ENCODE measurements at regions not wholly inside any gene's neighbourhood (a gene's known extent, or its start where the extent isn't known, plus 50 kb on each side); places are given as distances from the start of the nearest gene placed in this dataset.

DNA sequence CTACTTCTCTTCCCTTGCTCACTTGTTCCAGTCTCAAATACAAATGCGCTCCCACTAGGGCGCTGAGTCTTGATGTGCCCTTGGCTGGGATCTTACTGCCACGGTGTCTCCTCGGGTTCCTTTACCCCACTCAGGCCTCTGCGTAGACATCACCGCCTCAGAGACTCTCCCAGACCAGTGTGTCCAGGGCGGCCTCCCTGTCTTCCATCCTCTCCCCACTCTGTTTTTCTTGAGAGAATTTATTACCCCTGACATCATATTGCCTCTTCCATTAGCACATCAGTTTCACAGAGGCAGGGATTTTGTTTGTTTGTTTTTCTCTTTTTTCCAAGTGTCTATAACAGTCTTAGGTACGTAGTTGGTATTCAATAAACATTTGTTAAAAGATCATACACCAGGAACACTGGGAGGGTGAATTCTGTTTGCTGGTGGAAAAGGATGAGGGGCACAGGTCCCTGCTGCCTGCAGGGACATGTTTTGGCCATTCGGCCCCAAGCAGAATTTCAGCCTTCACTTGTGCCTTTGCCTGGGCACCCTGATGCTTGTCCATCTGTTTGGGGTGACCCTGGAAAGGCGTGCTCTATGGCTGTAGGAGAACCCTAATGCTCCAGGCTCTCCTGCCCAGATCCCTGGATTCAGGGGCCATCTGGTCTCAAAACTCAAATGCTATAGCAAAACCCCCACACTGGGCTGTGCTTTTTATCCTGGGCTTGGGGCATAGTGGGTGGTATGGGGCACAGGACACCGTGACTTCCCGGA is 55.0 kb downstream of the RPL37A start:
- POLR2A ChIA-PET, result no interaction called here
- no peak for ATAC-seq
- intact Hi-C loops (cut with DNase I, micrococcal nuclease), result no loop called here
- Mint-ChIP-seq H3K4me3 (no peak overlapping the region), H3K9me3 (ENCODE audit: low read depth) (no peaks in the 10 kb centered on the region), H3K27ac (no peak overlapping the region), H3K27me3 (peaks cover 2% of the 10 kb centered on the region), H3K4me1 (no peaks in the 10 kb centered on the region), H3K36me3 (ENCODE audit: low read depth) (no peaks in the 10 kb centered on the region)
- CTCF ChIA-PET, result no interaction called here
- no peak for DNase-seq

DNA sequence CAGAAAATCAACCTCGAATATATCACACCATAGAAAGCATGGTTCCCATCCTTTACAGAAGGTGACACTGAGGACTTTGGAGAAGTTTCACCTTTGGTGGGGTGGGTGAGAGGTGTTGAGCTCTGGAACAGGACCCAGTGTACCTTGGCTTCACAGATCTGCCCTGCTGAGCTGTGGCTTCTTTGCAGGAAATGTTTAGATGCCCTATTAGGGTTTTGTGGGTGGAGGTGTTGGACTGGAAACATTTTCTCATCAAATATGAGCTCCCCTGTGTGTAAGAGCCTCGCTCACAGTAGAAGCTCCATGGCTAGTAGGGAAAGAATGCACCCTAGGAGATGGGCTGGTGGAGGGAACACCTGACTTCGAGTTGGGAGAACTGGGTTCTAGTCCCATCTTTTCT is 55.6 kb downstream of the RPL37A start:
- DNase-seq, result no peak
- Mint-ChIP-seq H3K27me3 (peaks cover 2% of the 10 kb centered on the region), H3K9me3 (ENCODE audit: low read depth) (no peaks in the 10 kb centered on the region), H3K36me3 (ENCODE audit: low read depth) (no peaks in the 10 kb centered on the region), H3K27ac (no peak overlapping the region), H3K4me3 (no peak overlapping the region), H3K4me1 (no peaks in the 10 kb centered on the region)
- ChIA-PET CTCF (no interaction called here), POLR2A (no interaction called here)
- intact Hi-C loops (cut with DNase I, micrococcal nuclease), result no loop called here
- ATAC-seq, result no peak

DNA sequence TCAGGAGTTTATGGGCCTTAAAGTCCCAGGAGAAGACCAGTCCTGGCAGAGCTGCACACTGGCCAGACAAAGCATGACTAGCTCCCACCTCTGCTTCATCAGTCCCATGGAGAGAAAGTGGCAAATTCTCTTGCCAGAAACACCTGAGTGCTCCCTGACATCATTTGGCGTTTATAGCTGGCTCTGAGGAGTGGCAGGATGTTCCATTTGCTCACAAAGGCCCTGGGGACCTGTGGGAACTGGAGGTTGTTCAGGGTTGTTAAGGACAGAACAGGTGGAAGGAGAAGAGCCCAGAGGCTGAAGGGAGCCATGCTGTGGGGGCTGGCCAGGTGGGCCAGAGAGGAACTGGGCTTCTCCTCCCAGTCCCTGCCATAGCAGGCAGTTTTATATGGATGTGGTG is 56.1 kb downstream of the RPL37A start:
- POLR2A ChIA-PET, result no interaction called here
- Mint-ChIP-seq H3K36me3 (ENCODE audit: low read depth) (no peaks in the 10 kb centered on the region), H3K27ac (no peak overlapping the region), H3K9me3 (ENCODE audit: low read depth) (no peaks in the 10 kb centered on the region), H3K27me3 (peaks cover 1% of the 10 kb centered on the region), H3K4me3 (no peak overlapping the region), H3K4me1 (no peaks in the 10 kb centered on the region)
- intact Hi-C loops (cut with DNase I, micrococcal nuclease), result no loop called here
- CTCF ChIA-PET, result no interaction called here
- ATAC-seq (no peak), DNase-seq (no peak)

GRCh38 chr2:216555274-216555673 is 56.6 kb downstream of the RPL37A start:
- Mint-ChIP-seq H3K36me3 (ENCODE audit: low read depth) (no peaks in the 10 kb centered on the region), H3K9me3 (ENCODE audit: low read depth) (no peaks in the 10 kb centered on the region), H3K27ac (no peak overlapping the region), H3K4me3 (no peak overlapping the region), H3K4me1 (no peaks in the 10 kb centered on the region), H3K27me3 (peaks cover 2% of the 10 kb centered on the region)
- DNase-seq, result no peak
- ChIA-PET POLR2A (no interaction called here), CTCF (no interaction called here)
- intact Hi-C loops (cut with DNase I, micrococcal nuclease), result no loop called here
- ATAC-seq, result no peak

- no peak for ATAC-seq
- H3K27ac Mint-ChIP-seq, result no peak overlapping the region
- DNase-seq, result no peak
- H3K36me3 Mint-ChIP-seq (ENCODE audit: low read depth), result no peaks in the 10 kb centered on the region
- no peaks in the 10 kb centered on the region for H3K4me1 Mint-ChIP-seq
- ChIA-PET POLR2A (no interaction called here), CTCF (no interaction called here)
- peaks cover 5% of the 10 kb centered on the region for H3K27me3 Mint-ChIP-seq
- H3K4me3 Mint-ChIP-seq, result no peak overlapping the region
- H3K9me3 Mint-ChIP-seq (ENCODE audit: low read depth), result no peaks in the 10 kb centered on the region
- intact Hi-C loops (cut with DNase I, micrococcal nuclease), result no loop called here
These were observed 57.6 kb downstream of the RPL37A start for GRCh38 chr2:216556202-216556601.

DNA sequence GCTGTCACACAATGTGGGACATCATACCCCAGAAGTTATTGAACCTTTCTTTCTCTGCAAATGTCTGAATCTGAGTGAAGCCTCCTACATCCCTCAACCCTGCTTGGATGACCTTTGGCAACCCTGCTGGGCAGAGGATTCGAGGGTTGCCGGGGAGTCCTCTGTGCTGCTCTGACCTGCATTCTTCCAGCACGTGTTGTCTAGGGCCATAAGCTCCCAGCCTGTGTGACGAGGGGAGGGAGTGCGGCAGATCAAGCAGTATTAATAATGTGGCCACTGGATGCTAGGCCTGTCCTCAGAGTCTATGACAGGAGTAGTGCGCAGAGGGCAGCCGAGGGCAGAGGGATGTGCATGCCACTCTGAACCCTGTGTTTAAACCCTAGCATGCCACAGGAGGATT is 58.8 kb downstream of the RPL37A start:
- intact Hi-C loops (cut with DNase I, micrococcal nuclease), result no loop called here
- H3K4me3 Mint-ChIP-seq, result no peak overlapping the region
- H3K36me3 Mint-ChIP-seq (ENCODE audit: low read depth), result no peaks in the 10 kb centered on the region
- POLR2A ChIA-PET, result no interaction called here
- CTCF ChIA-PET, result interaction anchor here (1.7 kb wide), 1 partner anchor 39 kb away, joined by 3 read pairs; no protein-coding TSS in a partner anchor
- H3K9me3 Mint-ChIP-seq (ENCODE audit: low read depth), result no peaks in the 10 kb centered on the region
- H3K4me1 Mint-ChIP-seq, result no peaks in the 10 kb centered on the region
- peaks cover 5% of the 10 kb centered on the region for H3K27me3 Mint-ChIP-seq
- no peak overlapping the region for H3K27ac Mint-ChIP-seq
- no peak for ATAC-seq
- no peak for DNase-seq

- ChIA-PET CTCF (interaction anchor here (1.7 kb wide), 1 partner anchor 39 kb away, joined by 3 read pairs; no protein-coding TSS in a partner anchor), POLR2A (no interaction called here)
- ATAC-seq (no peak), DNase-seq (no peak)
- no peak overlapping the region for H3K27ac Mint-ChIP-seq
- intact Hi-C loops (cut with DNase I, micrococcal nuclease), result no loop called here
- no peaks in the 10 kb centered on the region for H3K9me3 Mint-ChIP-seq (ENCODE audit: low read depth)
- H3K36me3 Mint-ChIP-seq (ENCODE audit: low read depth), result no peaks in the 10 kb centered on the region
- H3K4me3 Mint-ChIP-seq, result no peak overlapping the region
- peaks cover 5% of the 10 kb centered on the region for H3K27me3 Mint-ChIP-seq
- H3K4me1 Mint-ChIP-seq, result no peaks in the 10 kb centered on the region
These were observed 59.2 kb downstream of the RPL37A start for GRCh38 chr2:216557820-216558219.

DNA sequence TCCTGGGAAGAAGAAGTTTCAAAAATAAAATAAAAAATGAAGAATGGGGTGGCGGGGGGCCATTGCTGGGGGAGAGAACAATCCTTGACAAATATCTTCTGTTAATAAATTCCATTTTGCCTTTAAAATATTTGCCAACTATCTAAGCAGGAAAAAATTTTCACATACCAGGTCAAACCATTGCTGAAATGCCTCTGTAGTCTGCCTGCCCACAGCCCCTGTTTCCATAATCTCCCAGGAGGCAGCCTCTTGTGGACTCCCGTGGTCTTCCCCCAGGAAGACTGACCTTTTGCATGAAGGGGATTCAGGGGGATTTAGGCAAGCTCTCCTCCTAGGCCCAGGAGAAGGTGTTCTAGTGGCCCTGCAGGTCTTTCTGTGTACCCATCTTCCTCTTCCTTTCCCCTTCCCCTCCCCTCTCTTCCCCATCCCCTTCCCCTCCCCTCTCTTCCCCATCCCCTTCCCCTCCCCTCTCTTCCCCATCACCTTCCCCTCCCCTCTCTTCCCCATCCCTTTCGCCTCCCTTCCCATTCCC is 61.0 kb downstream of the RPL37A start:
- Mint-ChIP-seq H3K4me3 (no peak overlapping the region), H3K27me3 (peaks cover 5% of the 10 kb centered on the region), H3K27ac (no peak overlapping the region), H3K9me3 (ENCODE audit: low read depth) (no peaks in the 10 kb centered on the region), H3K4me1 (no peaks in the 10 kb centered on the region), H3K36me3 (ENCODE audit: low read depth) (no peaks in the 10 kb centered on the region)
- ATAC-seq, result no peak
- intact Hi-C loops (cut with DNase I, micrococcal nuclease), result no loop called here
- ChIA-PET CTCF (no interaction called here), POLR2A (no interaction called here)
- DNase-seq, result no peak

- Mint-ChIP-seq H3K36me3 (ENCODE audit: low read depth) (no peaks in the 10 kb centered on the region), H3K27me3 (peaks cover 5% of the 10 kb centered on the region), H3K4me3 (no peak overlapping the region), H3K4me1 (no peaks in the 10 kb centered on the region), H3K9me3 (ENCODE audit: low read depth) (no peaks in the 10 kb centered on the region), H3K27ac (no peak overlapping the region)
- intact Hi-C loops (cut with DNase I, micrococcal nuclease), result no loop called here
- CTCF ChIA-PET, result no interaction called here
- ATAC-seq, result no peak
- POLR2A ChIA-PET, result no interaction called here
- no peak for DNase-seq
These were observed 62.2 kb downstream of the RPL37A start for GRCh38 chr2:216560838-216561270.

- no peaks in the 10 kb centered on the region for H3K4me1 Mint-ChIP-seq
- no peaks in the 10 kb centered on the region for H3K9me3 Mint-ChIP-seq (ENCODE audit: low read depth)
- no peak overlapping the region for H3K27ac Mint-ChIP-seq
- H3K4me3 Mint-ChIP-seq, result no peak overlapping the region
- ChIA-PET CTCF (interaction anchor here (1.3 kb wide), 1 partner anchor 94 kb away, joined by 3 read pairs; no protein-coding TSS in a partner anchor), POLR2A (no interaction called here)
- intact Hi-C loops (cut with DNase I, micrococcal nuclease), result no loop called here
- no peak for DNase-seq
- ATAC-seq, result no peak
- H3K36me3 Mint-ChIP-seq (ENCODE audit: low read depth), result no peaks in the 10 kb centered on the region
- H3K27me3 Mint-ChIP-seq, result peaks cover 7% of the 10 kb centered on the region
These were observed 64.2 kb downstream of the RPL37A start for GRCh38 chr2:216562696-216563435.

- ChIA-PET POLR2A (no interaction called here), CTCF (interaction anchor here (1.3 kb wide), 1 partner anchor 93 kb away, joined by 3 read pairs; no protein-coding TSS in a partner anchor)
- H3K4me3 Mint-ChIP-seq, result no peak overlapping the region
These were observed 65.0 kb downstream of the RPL37A start for GRCh38 chr2:216563646-216564045.

GRCh38 chr2:216564611-216565010 is 66.0 kb downstream of the RPL37A start:
- Mint-ChIP-seq H3K4me3 (no peak overlapping the region), H3K36me3 (ENCODE audit: low read depth) (no peaks in the 10 kb centered on the region), H3K27ac (no peak overlapping the region), H3K9me3 (ENCODE audit: low read depth) (no peaks in the 10 kb centered on the region), H3K4me1 (no peaks in the 10 kb centered on the region), H3K27me3 (peaks cover 7% of the 10 kb centered on the region)
- DNase-seq, result no peak
- intact Hi-C loops (cut with DNase I, micrococcal nuclease), result no loop called here
- POLR2A ChIA-PET, result no interaction called here
- CTCF ChIA-PET, result interaction anchor here (0.6 kb wide), 1 partner anchor 20 kb away, joined by 3 read pairs; no protein-coding TSS in a partner anchor
- ATAC-seq, result no peak

More at GRCh38 chr2:216563646-216564045, 65.0 kb downstream of the RPL37A start:
- intact Hi-C loops (cut with DNase I, micrococcal nuclease), result no loop called here
- Mint-ChIP-seq H3K4me1 (no peaks in the 10 kb centered on the region), H3K27me3 (peaks cover 7% of the 10 kb centered on the region), H3K9me3 (ENCODE audit: low read depth) (no peaks in the 10 kb centered on the region), H3K27ac (no peak overlapping the region), H3K36me3 (ENCODE audit: low read depth) (no peaks in the 10 kb centered on the region)
- DNase-seq (no peak), ATAC-seq (no peak)

Measured in activated CD4-positive, alpha-beta T cell treated with anti-CD3 and anti-CD28 coated beads for 36 hours (primary cell).